ENCODE measurements at regions not wholly inside any gene's neighbourhood (a gene's known extent, or its start where the extent isn't known, plus 50 kb on each side); places are given as distances from the start of the nearest gene placed in this dataset.

GRCh38 chr14:51479584-51480325 lies 172.0 kb upstream of the FRMD6 start:
- DNase-seq = no peak

- no peak for DNase-seq
These were observed 170.1 kb upstream of the FRMD6 start for GRCh38 chr14:51481643-51482042.

- DNase-seq = no peak
These were observed 169.6 kb upstream of the FRMD6 start for GRCh38 chr14:51482102-51482501.

GRCh38 chr14:51484485-51484884 lies 167.2 kb upstream of the FRMD6 start:
- no peak for DNase-seq

GRCh38 chr14:51485733-51486132 lies 166.0 kb upstream of the FRMD6 start:
- no peak for DNase-seq

- DNase-seq = no peak
These were observed 163.9 kb upstream of the FRMD6 start for GRCh38 chr14:51487848-51488247.

- no peak for DNase-seq
These were observed 163.0 kb upstream of the FRMD6 start for GRCh38 chr14:51488569-51489220.

- no peak for DNase-seq
These were observed 161.5 kb upstream of the FRMD6 start for GRCh38 chr14:51490205-51490604.

GRCh38 chr14:51491036-51491545 lies 160.6 kb upstream of the FRMD6 start:
- no peak for DNase-seq

- DNase-seq = no peak
These were observed 159.9 kb upstream of the FRMD6 start for GRCh38 chr14:51491776-51492175.

- DNase-seq = no peak
These were observed 156.4 kb upstream of the FRMD6 start for GRCh38 chr14:51495319-51495718.

- DNase-seq = no peak
These were observed 153.1 kb upstream of the FRMD6 start for GRCh38 chr14:51498411-51499227.

- DNase-seq = no peak
These were observed 150.9 kb upstream of the FRMD6 start for GRCh38 chr14:51500776-51501175.

- no peak for DNase-seq
These were observed 150.0 kb upstream of the FRMD6 start for GRCh38 chr14:51501746-51502145.

GRCh38 chr14:51504669-51505068 lies 147.0 kb upstream of the FRMD6 start:
- DNase-seq = no peak

- no peak for DNase-seq
These were observed 144.2 kb upstream of the FRMD6 start for GRCh38 chr14:51507511-51507905.

GRCh38 chr14:51507906-51508511 lies 143.7 kb upstream of the FRMD6 start:
- no peak for DNase-seq

- no peak for DNase-seq
These were observed 140.4 kb upstream of the FRMD6 start for GRCh38 chr14:51511265-51511664.

- no peak for DNase-seq
These were observed 139.4 kb upstream of the FRMD6 start for GRCh38 chr14:51512316-51512715.

GRCh38 chr14:51513281-51513680 lies 138.4 kb upstream of the FRMD6 start:
- DNase-seq = no peak

- no peak for DNase-seq
These were observed 137.8 kb upstream of the FRMD6 start for GRCh38 chr14:51513933-51514332.

- no peak for DNase-seq
These were observed 136.1 kb upstream of the FRMD6 start for GRCh38 chr14:51515611-51516010.

GRCh38 chr14:51516706-51517395 lies 134.9 kb upstream of the FRMD6 start:
- DNase-seq = no peak

Data from hematopoietic multipotent progenitor cell treated with erythropoietin and hydrocortisone succinate and interleukin-3 and kit ligand, for 8 days (in vitro differentiated cells).